GM12891 (cell line): ENCODE measurements at regions not wholly inside any gene's neighbourhood (a gene's known extent, or its start where the extent isn't known, plus 50 kb on each side); places are given as distances from the start of the nearest gene placed in this dataset.

ENCODE experiments used
- POLR2A ChIP-seq: IDR thresholded peaks from 2 replicates; pipeline ENCODE4 v1.6.1; 2011; ENCODE audit warnings: low read depth, low read length, control low read depth
- POLR2AphosphoS5 ChIP-seq: IDR thresholded peaks from 2 replicates; pipeline ENCODE4 v1.6.1; 2011; ENCODE audit warnings: low read depth, low read length, control low read depth
- POU2F2 ChIP-seq: IDR thresholded peaks from 2 replicates; pipeline ENCODE4 v1.6.1; 2011; ENCODE audit warnings: low read depth, mild to moderate bottlenecking, control low read depth, low read length, moderate library complexity
- SPI1 ChIP-seq: IDR thresholded peaks from 2 replicates; pipeline ENCODE4 v1.6.1; 2011; ENCODE audit warnings: low read depth, low read length, control low read depth
- TAF1 ChIP-seq: IDR thresholded peaks from 2 replicates; pipeline ENCODE4 v1.6.1; 2011; ENCODE audit warnings: low read depth, low read length, control low read depth

- TF ChIP-seq POLR2AphosphoS5 (no peak), POLR2A (no peak), POU2F2 (no peak), SPI1 (no peak), TAF1 (no peak)
Observed at GRCh38 chr6:43867246-43867645, 97.2 kb downstream of the VEGFA start.
